ENCODE measurements at regions not wholly inside any gene's neighbourhood (a gene's known extent, or its start where the extent isn't known, plus 50 kb on each side); places are given as distances from the start of the nearest gene placed in this dataset.
"Not testable (repeated sequence)": the region's sequence is repeated elsewhere in the genome, so short reads cannot be mapped to it uniquely, and the experiment has no call there.

GRCh38 chr1:761791-762190 is 75.3 kb upstream of the OR4F16 start:
- not testable (repeated sequence) for DNase-seq (ENCODE audit: low read depth)

- not testable (repeated sequence) for DNase-seq (ENCODE audit: low read depth)
These were observed 85.0 kb upstream of the OR4F16 start for GRCh38 chr1:771449-771848.

- DNase-seq (ENCODE audit: low read depth), result not testable (repeated sequence)
These were observed 91.2 kb upstream of the OR4F16 start for GRCh38 chr1:777480-778180.

- DNase-seq (ENCODE audit: low read depth), result peak; percentile 99
These were observed 92.2 kb upstream of the OR4F16 start for GRCh38 chr1:778451-779278.

- not testable (repeated sequence) for DNase-seq (ENCODE audit: low read depth)
These were observed 93.2 kb upstream of the OR4F16 start for GRCh38 chr1:779621-780020.

- DNase-seq (ENCODE audit: low read depth), result no peak
These were observed 102.4 kb upstream of the OR4F16 start for GRCh38 chr1:788835-789234.

GRCh38 chr1:789606-790005 is 103.2 kb upstream of the OR4F16 start:
- not testable (repeated sequence) for DNase-seq (ENCODE audit: low read depth)

GRCh38 chr1:790388-790930 is 104.0 kb upstream of the OR4F16 start:
- not testable (repeated sequence) for DNase-seq (ENCODE audit: low read depth)

GRCh38 chr1:794310-794709 is 107.9 kb upstream of the OR4F16 start:
- DNase-seq (ENCODE audit: low read depth), result not testable (repeated sequence)

- DNase-seq (ENCODE audit: low read depth), result not testable (repeated sequence)
These were observed 108.6 kb upstream of the OR4F16 start for GRCh38 chr1:794918-795584.

GRCh38 chr1:797649-798048 is 111.2 kb upstream of the OR4F16 start:
- not testable (repeated sequence) for DNase-seq (ENCODE audit: low read depth)

- DNase-seq (ENCODE audit: low read depth), result not testable (repeated sequence)
These were observed 113.9 kb upstream of the OR4F16 start for GRCh38 chr1:800397-800796.

GRCh38 chr1:804378-805115 is 118.1 kb upstream of the OR4F16 start:
- not testable (repeated sequence) for DNase-seq (ENCODE audit: low read depth)

GRCh38 chr1:805310-805709 is 118.4 kb upstream of the SAMD11 start:
- DNase-seq (ENCODE audit: low read depth), result not testable (repeated sequence)

- not testable (repeated sequence) for DNase-seq (ENCODE audit: low read depth)
These were observed 116.7 kb upstream of the SAMD11 start for GRCh38 chr1:807066-807465.

GRCh38 chr1:807699-808390 is 115.9 kb upstream of the SAMD11 start:
- DNase-seq (ENCODE audit: low read depth), result not testable (repeated sequence)

GRCh38 chr1:810949-811348 is 112.8 kb upstream of the SAMD11 start:
- not testable (repeated sequence) for DNase-seq (ENCODE audit: low read depth)

- DNase-seq (ENCODE audit: low read depth), result not testable (repeated sequence)
These were observed 111.1 kb upstream of the SAMD11 start for GRCh38 chr1:812535-813127.

- not testable (repeated sequence) for DNase-seq (ENCODE audit: low read depth)
These were observed 109.2 kb upstream of the SAMD11 start for GRCh38 chr1:814543-814942.

- DNase-seq (ENCODE audit: low read depth), result not testable (repeated sequence)
These were observed 108.4 kb upstream of the SAMD11 start for GRCh38 chr1:815147-815922.

Measured in stimulated activated CD8-positive, alpha-beta memory T cell treated with anti-CD3 and anti-CD28 coated beads, Interleukin-15, amount 100 ng/mL, for 24 hours (primary cell).